Cerebellar cortex (tissue), 1 donor: ENCODE measurements at regions not wholly inside any gene's neighbourhood (a gene's known extent, or its start where the extent isn't known, plus 50 kb on each side); places are given as distances from the start of the nearest gene placed in this dataset.
"Not testable (repeated sequence)": the region's sequence is repeated elsewhere in the genome, so short reads cannot be mapped to it uniquely, and the experiment has no call there.

Experiments
- DNase-seq: peaks from one replicate; pipeline ENCODE4 v3.0.0-alpha.2; 2015; ENCODE audit warnings: low spot score

DNA sequence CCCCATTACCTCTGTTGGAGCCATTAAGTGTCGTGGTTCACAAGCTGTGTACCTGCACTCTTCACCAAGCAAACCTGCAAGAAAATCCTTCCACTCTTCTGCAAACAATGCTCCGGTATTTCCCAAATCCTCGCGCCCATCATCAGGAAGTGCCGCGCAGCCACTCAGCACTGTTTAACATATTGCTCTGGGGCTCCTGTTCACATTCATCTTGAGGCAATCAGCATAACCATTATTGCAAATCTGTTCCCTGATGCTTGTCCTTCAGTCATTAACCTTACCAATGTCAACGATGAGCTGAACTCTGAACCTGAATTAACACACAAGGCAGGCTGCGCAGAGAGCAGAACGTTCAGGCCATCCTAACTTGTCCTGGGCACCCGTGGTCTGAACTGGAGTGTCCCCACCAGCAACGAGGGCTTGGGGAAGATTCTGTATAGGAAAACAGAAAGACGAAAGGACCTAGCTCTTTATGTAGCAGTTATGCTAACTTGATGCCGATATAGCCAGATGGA is 751.4 kb upstream of the AUTS2 start:
- no peak for DNase-seq

DNA sequence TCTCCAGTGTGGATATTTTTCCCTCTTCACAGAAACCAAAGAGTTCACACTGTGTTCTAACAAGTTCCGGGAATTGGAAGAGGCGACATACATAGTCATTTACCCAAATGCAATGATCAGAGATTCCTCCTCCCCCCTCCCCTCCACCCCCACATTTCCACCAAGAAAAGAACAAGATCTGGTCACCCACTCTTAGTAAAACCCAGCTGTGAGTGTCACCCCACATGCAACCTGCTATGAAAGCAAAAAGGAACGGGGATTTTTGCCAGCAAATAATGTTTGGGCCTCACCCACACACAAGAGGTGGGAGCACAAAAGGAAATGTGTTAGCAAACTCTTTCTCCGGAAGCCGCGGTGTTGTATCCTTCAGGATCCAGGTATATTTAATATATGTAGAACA is 745.0 kb upstream of the AUTS2 start:
- no peak for DNase-seq

DNA sequence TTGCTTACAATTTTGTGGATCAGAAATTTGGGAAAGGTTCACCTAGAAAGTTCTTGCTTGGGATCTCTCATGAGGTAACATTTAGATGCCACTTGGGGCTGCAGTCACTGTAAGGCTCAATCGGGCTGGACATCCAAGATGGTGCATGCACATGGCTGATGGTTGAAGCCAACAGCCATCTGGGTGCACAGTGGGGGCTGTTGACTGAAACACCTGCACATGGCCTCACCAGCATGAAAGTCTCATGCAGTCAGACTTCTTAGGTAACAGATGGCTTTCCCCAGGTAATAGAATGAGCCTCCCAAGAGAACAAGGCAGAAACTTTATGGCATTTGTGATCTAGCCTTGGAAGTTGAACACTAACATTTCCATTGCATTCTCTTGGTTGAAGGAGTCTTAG is 740.7 kb upstream of the AUTS2 start:
- peak; percentile 74 for DNase-seq

DNA sequence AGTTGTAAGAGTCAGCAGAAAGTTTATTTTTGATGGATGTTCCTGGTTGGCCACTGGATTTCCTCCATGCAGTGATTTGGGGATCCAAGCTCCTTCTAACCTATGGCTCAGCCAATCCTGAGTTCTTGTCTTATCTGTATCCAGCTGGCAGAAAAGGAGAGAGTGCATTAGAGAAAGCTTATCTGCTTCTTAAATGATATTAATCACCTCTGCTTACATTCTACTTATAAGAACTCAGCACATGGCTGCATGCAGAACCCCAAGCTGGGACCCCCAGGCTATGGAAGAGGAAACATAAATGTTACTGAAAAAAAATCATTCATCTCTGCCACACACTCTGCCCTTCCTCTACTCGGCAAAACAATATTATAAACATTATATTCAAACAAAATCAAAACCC is 739.8 kb upstream of the AUTS2 start:
- no peak for DNase-seq

DNA sequence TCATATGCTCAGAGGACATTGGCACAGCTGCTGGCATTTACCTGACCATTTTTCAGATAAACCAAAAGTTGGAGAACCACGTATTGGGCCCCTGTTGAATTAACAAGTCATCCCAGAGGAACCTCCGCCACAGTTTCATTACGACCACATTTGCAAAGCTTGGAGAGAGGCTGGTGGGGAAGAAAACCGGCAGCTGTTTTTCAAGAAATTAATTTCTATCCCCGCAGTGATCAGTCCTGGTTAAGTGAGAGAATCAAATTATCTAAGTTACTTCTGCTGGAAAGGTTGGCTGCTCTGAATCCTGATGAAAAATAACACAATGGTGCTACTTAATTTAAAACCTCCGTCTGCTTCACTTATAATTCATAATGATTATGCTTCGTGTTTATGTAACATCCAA is 737.1 kb upstream of the AUTS2 start:
- no peak for DNase-seq

DNA sequence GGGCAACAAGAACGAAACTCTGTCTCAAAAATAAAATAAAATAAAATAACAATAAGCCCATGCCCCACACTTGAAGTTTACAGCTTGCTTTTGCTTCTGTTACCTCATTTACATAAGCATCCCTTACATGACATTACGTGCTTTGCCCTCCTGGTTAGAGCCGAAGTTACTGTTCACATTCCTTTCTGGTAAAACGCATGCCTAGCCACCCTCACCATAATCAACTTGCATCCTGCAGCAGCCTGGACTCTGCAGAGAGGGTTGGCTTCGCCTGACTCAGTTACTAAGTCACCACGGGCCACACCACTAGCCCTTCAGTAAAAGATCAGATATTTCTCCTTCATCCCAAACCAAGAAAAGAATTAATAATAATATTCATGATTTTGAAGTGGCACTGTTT is 736.0 kb upstream of the AUTS2 start:
- DNase-seq, result no peak

DNA sequence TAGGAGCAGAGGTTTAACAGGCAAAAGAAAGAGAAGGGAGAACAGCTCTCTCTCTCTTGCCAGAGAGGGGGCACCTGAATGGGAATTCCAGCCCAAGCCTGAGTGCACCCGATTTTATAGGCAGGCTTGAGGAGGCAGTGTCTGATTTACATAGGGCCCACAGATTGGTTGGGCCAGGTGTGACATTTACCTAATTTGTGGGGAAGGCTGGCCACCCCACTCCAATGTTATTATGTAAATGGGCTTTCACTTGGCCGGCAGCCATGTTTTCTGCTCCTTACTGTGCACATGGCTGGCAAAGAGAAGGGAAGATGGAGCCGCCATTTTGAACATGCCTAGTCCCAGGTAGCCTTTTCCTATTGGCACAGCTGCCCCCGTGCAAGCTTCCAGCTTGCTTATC is 735.5 kb upstream of the AUTS2 start:
- DNase-seq, result no peak

DNA sequence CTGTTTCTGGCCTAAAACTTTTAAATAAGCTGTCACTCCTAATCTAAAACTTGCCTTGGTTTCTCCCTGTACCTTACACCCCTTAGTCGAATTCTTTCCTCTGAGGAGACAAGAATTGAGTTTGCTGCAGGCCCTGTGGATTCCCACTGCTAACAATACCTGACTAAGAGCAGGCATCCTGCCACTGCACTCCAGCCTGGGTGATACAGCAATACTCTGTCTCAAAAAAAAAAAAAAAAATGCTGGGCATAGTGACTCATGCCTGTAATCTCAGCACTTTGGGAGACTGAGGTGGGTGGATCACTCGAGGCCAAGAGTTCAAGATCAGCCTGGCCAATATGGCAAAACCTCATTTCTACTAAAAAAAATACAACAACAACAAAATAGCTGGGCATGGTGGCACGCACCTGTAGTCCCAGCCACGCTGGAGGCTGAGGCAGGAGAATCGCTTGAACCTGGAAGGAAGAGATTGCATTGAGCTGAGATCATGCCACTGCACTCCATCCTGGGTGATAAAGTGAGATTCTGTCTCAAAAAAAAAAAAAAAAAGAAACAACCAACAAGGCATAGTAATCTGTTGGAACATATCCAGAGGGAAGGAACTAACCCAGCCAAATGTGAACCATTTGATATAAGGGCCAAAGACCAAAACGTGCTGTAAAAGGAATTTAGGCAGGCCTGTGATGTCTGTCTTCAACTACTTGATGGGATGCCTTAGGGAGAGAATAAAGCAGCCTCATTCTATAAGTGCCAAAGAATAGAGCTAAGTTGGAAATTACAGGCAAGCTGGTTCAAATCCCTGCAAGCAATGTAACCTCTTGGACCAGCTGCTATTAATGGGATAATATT is 732.7 kb upstream of the AUTS2 start:
- peak; percentile 4 for DNase-seq

DNA sequence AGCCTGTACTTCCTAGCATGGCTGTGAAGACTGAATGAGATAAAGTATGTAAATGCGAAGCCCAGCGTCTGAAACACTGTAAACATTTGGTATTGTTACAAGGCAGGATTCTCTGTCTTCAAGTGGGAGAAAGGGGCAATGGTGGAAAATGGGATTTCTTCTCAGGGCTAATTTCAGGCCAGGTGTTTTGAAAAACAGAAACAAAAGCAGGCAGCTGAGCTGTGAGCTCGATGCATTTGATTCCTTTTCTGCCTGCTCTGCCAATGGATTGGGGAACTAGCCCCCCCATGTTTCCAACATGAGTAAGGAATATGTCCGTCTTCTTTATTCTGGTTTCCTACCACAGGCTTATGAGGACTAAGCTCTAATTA is 732.1 kb upstream of the AUTS2 start:
- DNase-seq, result no peak

DNA sequence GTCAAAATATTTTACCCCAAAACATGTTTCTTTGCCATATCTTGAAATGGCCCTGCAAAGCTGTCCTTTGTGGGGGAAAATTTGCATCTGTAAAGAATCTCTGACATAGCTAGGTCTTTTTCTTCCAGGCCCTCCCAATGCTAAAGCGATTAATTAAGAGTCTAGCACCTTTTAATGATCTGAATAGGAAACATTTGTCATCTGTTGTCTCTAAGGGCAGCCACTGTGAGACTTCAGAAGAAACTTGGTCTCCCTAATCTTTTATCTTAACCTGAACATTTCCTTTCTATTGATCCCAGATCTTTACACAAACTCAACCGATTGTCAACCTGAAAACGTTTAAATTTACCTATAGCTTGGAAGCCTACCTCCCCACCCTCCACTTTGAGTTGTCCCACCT is 731.6 kb upstream of the AUTS2 start:
- DNase-seq, result not testable (repeated sequence)

DNA sequence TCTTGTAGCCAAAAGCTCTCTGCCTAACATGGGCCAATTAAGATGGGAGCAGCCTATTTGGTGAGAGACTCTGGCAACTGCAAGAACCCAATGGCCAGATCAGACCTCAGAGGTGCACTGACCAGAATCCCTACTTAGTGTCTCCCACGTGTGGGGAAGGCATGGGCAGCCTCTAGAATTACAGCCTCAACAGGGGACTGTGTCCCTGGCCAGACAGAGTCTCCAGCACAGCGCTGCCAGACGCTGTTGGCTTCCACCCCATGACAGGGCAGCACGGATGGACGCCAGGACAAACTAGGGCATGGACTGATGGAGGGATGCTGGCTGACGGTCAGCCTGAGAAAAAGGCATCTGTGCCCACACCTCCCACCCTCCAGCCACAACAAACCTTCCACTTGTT is 729.3 kb upstream of the AUTS2 start:
- peak; percentile 52 for DNase-seq

DNA sequence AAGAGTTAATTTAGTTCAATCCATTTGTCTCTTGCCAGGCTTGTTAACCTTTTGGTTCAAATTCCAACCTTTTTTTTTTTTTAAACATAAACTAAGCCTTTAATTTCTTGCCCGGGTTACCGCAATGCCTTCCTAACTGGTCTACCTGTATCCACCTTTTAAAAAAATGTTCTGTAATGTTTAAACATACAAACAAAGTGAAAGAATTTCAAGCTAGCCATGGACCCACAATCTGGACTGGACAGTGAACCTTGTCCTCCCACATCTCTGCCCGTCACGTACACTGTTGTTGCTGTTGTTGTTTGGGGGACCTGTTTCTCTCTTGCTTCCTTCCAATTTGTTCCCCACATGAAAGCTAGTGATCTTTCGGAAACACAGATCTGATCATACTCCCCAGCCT is 724.7 kb upstream of the AUTS2 start:
- DNase-seq, result no peak

DNA sequence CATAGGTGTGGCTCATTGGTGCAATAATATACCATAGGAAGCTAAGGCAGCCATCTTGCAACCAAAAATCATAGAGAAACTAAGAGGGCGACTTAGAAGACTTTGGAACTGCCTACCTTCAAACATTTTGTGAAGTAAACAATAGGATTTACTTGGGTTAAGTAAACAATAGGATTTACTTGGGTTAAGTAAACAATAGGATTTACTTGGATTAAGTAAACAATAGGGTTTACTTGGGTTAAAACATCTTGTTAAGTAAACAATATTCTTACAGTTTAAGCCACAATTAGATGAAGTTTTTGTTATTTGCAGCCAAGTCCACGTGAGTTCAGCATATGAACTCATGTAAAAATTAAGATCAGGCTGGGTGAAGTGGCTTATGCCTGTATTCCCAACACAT is 722.4 kb upstream of the AUTS2 start:
- no peak for DNase-seq

DNA sequence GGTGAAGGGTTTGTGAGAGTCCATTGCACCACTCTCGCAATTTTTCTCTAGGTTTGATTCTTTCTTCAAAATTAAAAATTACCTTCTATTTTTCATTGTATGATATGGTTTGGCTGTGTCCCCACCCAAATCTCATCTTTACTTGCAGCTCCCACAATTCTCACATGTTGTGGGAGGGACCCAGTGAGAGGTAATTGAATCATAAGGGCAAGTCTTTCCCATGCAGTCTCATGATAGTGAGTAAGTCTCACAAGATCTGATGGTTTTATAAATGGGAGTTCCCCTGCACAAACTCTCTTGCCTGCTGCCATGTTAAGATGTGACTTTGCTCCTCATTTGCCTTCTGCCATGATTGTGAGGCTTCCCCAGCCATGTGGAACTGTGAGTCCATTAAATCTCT is 711.2 kb upstream of the AUTS2 start:
- not testable (repeated sequence) for DNase-seq

DNA sequence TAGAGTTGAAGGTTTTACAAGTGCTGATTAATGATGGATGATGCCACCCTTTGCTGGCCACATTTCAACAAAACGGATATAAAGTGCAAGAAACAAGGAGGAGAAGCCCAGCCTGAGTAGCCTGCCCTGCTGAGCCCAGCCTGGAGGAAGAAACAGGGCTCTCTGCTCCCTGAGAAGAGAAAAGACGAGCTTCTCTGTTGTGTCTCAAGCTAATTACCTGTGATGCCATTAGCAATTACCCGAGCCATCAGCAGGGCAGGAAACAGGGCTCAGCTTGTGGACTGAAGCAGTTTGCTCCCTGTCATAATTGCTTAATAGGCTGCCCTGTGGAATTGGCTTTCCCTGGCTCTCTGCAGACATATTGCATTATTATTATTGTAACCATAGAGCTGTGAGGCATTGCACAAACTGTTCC is 709.3 kb upstream of the AUTS2 start:
- no peak for DNase-seq

DNA sequence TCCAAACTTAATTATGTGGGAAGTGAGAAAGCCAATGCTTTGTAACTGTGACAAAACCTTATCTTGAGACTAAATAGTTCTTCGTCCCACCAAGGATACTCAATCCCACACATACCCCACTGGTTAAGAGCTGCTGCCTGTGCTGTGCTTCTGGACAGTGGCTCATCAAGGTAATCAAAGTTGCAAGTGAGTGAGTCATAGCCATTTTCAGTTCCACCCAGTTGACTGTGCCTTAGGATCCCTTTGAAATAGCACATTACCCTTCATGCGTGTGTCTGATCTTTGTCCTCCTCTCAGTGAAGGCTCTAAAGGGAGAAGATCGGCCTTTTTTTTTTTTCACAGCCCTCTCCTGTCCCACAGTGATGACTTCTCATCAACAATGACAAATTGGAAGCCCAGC is 706.0 kb upstream of the AUTS2 start:
- no peak for DNase-seq

DNA sequence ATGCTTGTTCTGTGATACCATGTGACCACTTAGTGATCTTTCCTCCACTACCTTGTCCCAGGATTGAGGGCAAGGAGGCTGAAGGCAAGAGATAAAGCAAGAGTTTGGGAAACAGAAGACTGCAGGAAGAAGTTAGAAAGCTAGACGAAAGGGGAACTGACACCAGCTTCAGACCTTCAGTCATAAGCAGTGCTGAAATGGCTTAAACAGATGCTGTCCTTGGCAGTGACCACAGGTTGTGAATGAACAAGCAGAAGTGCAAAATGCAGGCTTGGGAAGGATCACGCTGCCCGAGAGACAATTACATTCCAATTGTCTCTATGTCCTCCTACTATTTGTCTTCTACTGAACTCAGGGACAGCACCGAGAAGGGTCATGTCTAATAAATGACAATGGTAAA is 704.9 kb upstream of the AUTS2 start:
- peak; percentile 16 for DNase-seq

DNA sequence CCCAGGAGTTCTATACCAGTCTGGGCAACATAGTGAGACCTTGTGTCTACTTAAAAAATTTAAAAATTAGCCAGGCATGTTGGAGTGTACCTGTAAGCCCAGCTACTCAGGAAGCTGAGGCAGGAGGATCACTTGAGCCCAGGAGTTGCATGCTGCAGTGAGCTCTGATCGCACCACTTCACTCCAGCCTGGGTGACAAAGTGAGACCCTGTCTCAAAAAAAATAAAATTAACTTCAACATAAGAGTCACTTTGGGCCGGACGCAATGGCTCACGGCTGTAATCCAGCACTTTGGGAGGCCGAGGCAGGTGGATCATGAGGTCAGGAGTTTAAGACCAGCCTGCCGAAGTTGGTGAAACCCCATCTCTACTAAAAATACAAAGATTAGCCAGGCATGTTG is 699.1 kb upstream of the AUTS2 start:
- DNase-seq, result not testable (repeated sequence)

DNA sequence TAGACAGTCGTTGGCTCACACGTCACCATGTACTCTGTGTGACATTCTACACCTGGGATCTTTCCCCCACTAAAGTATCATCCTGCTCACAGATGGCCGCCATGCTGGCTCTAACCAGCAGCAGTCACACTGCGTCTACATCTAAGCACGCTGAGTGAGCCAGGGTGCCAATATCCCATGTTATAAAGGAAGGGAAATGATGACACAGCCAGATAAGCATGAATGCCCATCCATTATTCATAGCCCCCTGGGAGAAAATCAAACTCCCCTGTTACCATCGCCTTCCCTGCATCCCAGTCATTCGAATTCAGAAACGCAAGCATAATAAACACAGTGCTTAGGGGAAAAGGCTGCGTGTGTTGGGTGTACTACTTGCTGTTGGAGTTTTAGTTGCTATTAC is 698.2 kb upstream of the AUTS2 start:
- DNase-seq, result no peak

DNA sequence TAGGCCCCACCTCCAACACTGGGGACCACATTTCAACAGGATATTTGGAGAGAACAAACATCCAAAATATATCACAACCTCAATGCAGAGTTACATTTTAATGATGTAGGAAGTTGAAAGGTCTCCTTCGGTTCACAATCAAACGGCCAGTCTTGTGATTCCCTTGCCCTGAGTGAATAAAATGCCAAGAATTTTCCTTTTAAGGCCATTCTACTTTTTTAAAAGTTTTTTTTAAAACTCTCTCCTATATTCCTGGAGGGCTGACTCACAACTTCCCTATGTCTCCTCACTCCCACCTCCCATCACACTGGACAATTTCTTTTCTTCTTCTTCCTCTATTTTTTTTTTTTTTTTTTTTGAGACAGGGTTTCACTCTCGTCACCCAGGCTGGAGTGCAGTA is 693.6 kb upstream of the AUTS2 start:
- DNase-seq, result no peak

DNA sequence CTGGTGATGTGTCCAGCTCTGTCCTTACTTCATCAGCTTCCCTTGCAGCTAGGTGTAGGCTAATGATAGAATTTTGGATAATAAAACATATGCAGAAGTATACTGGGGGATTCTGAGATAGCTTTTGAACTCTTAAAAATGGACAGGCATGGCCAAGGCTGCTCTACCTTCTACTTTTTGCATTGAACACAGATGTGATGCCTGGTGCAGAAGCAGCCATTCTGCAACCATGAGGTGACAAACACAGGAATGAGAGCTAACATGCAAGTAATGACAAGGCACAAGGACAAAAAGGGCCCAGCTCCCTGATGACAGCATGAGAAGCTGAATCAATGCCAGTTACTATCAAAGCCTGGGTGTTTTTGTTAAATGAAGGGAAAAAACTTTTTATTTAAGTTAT is 686.5 kb upstream of the AUTS2 start:
- DNase-seq, result no peak

DNA sequence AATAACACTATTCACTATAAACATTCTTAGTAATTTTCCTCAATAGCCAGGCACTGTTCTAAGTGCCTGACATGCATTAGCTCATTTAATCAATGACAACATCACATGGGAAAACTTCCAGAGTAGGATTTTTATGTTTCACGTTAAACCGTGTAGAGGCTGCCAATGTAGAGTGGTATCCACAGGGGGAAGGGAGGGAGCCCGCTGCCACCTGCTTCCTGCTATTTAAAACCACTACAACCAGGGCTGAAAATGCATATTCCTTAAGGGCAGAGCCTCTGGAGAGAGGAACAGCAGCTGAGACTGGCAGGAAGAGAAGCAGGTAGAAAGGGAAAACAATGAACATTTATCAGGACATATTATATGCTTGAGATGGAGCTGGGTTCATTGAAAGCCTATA is 684.3 kb upstream of the AUTS2 start:
- no peak for DNase-seq

DNA sequence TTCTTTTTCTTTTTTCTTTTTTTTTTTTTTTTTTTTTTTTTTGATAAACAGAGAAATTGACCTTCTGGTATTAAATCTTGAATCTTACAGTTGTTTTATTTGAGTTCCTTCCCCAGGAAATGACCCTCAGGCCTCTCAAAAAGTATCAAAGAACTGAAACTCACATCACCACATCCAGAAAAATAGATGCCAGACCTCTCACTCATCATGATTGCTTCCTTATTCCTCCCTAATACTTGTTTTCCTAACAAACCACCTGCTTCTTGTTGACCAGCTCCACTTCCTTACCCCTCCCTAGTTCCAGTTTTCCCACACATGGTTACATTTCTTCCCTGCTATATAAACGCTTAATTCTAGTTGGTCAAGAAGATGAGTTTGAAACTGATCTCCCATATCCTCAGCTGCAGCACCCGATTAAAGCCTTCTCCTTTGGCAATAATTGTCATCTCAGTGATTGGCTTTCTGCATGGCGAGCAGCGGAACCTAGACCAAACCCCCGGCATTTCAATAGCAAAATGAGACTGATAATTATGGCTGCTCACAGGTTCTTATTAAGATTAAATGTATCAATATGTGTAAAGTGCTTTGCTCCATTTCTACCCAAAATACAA is 681.1 kb upstream of the AUTS2 start:
- no peak for DNase-seq

DNA sequence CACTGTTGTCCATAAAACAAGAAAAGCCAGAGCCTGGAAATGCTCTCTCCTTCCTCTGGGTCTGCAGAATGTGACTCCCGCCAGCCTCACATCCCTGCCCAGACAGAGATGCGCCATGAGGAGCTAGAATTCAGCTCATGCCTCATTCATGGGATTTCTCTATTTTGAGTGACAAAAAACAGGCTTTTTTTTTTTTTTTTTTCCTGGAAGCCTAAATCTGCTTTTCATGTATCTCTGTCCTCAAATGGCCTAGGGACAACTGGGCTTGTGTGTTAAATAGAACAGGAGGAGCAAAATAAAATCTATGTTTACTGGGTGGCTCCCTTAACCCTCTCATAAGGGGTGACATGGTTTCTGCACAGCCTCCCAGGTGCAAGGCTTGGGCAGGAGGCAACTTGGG is 679.7 kb upstream of the AUTS2 start:
- no peak for DNase-seq
